Choroid plexus epithelial cell (primary cell): ENCODE measurements at regions not wholly inside any gene's neighbourhood (a gene's known extent, or its start where the extent isn't known, plus 50 kb on each side); places are given as distances from the start of the nearest gene placed in this dataset.

Experiments
- DNase-seq: peaks from one replicate; pipeline ENCODE4 v3.0.0-alpha.2; 2010; ENCODE audit warnings: low read depth
- H3K4me3 ChIP-seq: 2 replicates; pipeline ENCODE4 v1.5.1; 2011; ENCODE audit warnings: low read depth, mild to moderate bottlenecking, control low read depth, low read length, moderate library complexity
- TF ChIP-seq, protein P1 (sequence below): conservative IDR thresholded peaks from 2 replicates; pipeline ENCODE4 v1.5.1; 2011; ENCODE audit warnings: low read depth, mild to moderate bottlenecking, control low read depth, inconsistent platforms, low read length, moderate library complexity

DNA sequence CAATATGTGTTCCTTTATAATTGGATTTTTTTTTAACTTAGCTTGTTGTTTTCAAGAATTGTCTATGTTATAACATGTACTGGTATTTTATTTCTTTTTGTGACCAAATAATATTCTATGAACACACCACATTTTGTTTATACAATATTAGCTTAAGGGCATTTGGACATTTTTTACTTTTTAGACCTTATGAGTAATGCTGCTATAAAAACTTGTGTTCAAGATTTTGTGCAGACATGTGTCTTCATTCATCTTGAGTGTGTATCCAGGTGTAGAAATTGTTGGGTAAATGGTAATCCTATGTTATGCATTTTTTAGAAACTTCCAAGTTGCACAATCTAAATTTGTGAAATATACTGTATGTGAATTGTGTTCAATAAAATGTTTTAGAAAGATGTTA is 936.7 kb downstream of the CCSER2 start:
- no peak overlapping the region for H3K4me3 ChIP-seq
- no peak for DNase-seq
- TF ChIP-seq, protein P1, sequence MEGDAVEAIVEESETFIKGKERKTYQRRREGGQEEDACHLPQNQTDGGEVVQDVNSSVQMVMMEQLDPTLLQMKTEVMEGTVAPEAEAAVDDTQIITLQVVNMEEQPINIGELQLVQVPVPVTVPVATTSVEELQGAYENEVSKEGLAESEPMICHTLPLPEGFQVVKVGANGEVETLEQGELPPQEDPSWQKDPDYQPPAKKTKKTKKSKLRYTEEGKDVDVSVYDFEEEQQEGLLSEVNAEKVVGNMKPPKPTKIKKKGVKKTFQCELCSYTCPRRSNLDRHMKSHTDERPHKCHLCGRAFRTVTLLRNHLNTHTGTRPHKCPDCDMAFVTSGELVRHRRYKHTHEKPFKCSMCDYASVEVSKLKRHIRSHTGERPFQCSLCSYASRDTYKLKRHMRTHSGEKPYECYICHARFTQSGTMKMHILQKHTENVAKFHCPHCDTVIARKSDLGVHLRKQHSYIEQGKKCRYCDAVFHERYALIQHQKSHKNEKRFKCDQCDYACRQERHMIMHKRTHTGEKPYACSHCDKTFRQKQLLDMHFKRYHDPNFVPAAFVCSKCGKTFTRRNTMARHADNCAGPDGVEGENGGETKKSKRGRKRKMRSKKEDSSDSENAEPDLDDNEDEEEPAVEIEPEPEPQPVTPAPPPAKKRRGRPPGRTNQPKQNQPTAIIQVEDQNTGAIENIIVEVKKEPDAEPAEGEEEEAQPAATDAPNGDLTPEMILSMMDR: no peak

DNA sequence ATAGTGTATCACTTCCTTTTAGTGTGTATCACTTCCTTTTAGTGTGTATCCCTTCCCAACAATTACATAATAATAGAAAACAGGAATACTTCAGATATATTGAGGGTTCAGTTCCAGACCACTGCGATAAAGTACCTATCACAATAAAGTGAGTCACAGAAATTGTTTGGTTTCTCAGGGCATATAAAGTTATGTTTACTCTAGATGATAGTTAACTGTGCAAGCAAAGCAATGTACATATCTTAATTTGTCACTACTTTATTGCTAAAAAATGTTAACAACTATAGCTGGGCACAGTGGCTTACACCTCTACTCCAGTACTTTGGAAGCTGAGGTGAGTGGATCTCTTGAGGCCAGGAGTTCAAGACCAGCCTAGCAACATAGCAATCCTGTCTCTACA is 938.4 kb downstream of the CCSER2 start:
- H3K4me3 ChIP-seq: no peak overlapping the region
- TF ChIP-seq, protein P1: no peak
- no peak for DNase-seq

DNA sequence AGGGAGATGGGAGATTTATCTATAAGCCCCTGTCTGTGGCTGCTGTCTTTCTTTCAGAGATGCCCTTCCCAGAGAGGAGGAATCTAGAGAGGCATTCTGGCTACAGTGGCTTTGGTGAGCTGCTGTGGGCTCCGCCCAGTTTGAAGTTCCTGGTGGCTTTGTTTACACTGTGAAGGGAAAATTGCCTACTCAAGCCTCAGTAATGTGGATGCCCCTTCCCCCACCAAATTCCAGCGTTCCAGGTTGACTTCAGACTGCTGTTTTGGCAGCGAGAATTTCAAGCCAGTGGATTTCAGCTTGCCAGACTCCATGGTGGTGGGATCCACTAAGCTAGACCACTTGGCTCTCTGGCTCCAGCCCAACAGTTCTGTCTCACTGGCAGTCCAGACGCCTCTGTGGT is 951.6 kb downstream of the CCSER2 start:
- TF ChIP-seq, protein P1: no peak
- no peak for DNase-seq
- no peak overlapping the region for H3K4me3 ChIP-seq

DNA sequence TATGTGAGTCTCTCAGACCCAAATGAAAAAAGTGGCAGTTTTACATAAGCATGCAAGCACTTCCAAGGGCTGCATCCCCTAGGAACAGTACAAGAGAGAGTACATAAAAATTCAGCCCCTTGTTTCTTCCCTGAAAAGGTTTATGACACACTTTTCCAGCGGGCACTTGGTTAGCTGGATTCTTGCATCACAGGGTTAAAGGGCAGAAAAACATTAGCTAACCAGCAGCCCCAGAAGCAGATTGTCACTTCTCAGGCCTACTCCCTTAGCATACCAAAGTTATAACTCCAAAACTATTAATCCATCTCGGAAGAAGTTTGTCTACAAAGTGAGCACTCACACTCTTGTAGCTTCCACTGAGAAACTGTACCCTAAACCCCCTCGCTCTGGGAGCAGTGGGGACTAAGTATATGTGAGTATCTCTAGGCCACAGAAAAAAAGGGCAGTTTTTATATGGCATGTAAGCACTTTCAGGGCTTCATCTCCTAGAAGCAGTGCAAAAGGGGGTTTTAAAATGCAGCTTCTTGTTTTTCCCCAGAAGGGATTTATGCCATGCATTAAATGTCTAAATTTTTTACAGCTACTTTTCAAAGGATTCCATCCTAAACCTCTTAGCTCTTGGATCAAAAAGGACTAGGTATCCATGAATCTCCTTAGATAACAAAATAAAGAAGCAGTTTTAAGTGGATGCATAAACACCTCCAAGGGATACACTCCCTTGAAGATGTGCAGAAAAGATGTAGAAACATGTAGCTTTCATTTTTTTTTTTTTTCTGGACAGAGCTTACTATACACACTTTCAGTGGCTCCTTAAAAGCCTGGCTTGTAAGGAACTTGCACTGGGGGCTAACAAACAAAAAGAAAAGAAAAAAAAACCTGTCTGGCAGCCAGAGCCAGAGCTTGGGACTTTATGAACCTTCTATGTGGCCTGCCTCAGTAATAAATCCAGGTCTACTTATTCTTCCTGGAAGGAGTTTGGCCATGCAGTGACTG is 956.7 kb downstream of the CCSER2 start:
- no peak for DNase-seq
- H3K4me3 ChIP-seq: no peak overlapping the region
- TF ChIP-seq, protein P1: no peak

DNA sequence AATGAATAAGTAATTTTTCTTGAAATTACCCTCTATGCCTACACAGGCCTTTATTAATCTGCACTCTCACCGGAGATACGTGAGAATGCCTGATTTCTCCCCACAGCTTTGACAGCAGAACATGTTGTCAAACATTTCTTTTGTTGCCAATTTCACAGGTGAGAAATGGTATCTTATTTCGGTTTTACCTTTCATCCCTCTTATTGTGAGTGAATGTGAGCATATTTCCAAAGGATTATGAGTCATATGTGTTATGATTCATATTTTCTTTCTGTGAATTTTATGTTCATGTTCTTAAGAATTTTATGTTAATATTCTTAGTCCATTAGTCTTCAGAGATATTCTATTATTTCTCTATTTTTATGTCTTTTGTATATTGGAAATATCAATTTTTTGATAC is 965.1 kb downstream of the CCSER2 start:
- no peak overlapping the region for H3K4me3 ChIP-seq
- DNase-seq: no peak
- TF ChIP-seq, protein P1: no peak

DNA sequence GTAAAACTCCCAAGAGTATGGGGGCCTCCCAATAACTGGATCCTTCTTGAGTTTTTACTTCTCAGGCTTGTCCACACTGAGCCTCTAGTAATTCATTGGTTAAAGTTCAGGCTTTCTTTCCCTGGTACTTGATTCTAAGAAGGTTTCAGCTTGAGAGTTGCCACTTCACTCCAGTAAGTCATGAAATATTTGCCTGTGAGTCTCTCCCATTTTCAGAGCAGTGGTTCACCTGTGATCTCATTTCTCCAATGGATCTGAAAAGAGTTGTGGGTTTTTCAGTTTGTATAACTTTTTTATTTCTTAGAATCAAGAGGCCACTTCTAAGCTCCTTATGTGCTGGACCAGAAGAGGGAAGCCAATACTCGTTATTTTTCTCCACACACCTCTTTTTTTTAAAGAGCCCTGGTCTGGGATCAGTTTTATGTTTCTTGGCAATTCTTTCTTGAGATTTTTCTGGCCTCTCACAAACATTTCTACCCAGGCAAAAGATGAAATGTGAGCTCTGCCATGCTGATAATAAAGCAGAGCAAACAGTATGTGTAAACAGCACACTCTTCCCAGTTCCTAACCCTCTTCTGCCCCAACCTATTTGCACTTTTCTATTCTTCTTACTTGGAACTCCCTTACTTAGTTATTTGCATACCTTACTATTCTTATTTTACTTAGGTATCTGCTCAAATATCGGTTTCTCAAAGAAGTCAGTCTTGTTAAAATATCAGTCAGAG is 983.4 kb downstream of the CCSER2 start:
- TF ChIP-seq, protein P1: no peak
- no peak overlapping the region for H3K4me3 ChIP-seq
- DNase-seq: no peak

DNA sequence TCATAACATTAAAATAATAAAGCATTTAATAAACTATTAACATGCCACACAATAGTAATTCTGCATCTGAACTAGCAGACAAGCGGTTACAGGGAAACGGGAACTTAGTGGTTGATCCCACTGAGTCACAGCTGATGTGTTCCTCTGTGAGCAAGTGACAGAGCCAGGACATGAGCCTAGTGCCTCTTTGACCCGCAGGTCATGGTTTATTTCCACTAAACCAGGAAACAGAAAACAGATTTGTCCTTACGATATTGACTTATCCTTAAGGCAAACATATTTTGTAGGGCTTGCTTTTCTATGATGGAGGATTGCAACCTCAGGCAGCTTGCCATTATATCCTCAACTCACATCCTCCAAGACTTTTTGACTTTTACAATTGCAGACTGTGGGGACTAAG is 987.3 kb downstream of the CCSER2 start:
- H3K4me3 ChIP-seq: no peak overlapping the region
- TF ChIP-seq, protein P1: no peak
- DNase-seq: no peak
